ENCODE measurements at regions not wholly inside any gene's neighbourhood (a gene's known extent, or its start where the extent isn't known, plus 50 kb on each side); places are given as distances from the start of the nearest gene placed in this dataset.
"Not testable (repeated sequence)": the region's sequence is repeated elsewhere in the genome, so short reads cannot be mapped to it uniquely, and the experiment has no call there.

- Mint-ChIP-seq H3K36me3 (ENCODE audit: low read depth) (no peaks in the 10 kb centered on the region), H3K9me3 (no peaks in the 10 kb centered on the region), H3K27ac (no peak overlapping the region), H3K4me3 (ENCODE audit: low read depth) (no peak overlapping the region), H3K27me3 (ENCODE audit: low read depth) (peaks cover 5% of the 10 kb centered on the region), H3K4me1 (ENCODE audit: low read depth) (peaks cover 2% of the 10 kb centered on the region)
- DNase-seq (ENCODE audit: low spot score), result no peak
- intact Hi-C loops (cut with micrococcal nuclease), result no loop called here
These were observed 70.2 kb upstream of the TMEM170B start for GRCh38 chr6:11467364-11467763.

- H3K9me3 Mint-ChIP-seq, result no peaks in the 10 kb centered on the region
- peaks cover 29% of the 10 kb centered on the region for H3K4me1 Mint-ChIP-seq (ENCODE audit: low read depth)
- no peak for DNase-seq (ENCODE audit: low spot score)
- H3K27me3 Mint-ChIP-seq (ENCODE audit: low read depth), result no peaks in the 10 kb centered on the region
- no peak overlapping the region for H3K27ac Mint-ChIP-seq
- no peaks in the 10 kb centered on the region for H3K36me3 Mint-ChIP-seq (ENCODE audit: low read depth)
- intact Hi-C loops (cut with micrococcal nuclease), result loop anchor here (5.0 kb wide), 2 partner anchors 76 to 186 kb away; no protein-coding TSS in a partner anchor
- H3K4me3 Mint-ChIP-seq (ENCODE audit: low read depth), result no peak overlapping the region
These were observed 74.2 kb upstream of the TMEM170B start for GRCh38 chr6:11463398-11463780.

DNA sequence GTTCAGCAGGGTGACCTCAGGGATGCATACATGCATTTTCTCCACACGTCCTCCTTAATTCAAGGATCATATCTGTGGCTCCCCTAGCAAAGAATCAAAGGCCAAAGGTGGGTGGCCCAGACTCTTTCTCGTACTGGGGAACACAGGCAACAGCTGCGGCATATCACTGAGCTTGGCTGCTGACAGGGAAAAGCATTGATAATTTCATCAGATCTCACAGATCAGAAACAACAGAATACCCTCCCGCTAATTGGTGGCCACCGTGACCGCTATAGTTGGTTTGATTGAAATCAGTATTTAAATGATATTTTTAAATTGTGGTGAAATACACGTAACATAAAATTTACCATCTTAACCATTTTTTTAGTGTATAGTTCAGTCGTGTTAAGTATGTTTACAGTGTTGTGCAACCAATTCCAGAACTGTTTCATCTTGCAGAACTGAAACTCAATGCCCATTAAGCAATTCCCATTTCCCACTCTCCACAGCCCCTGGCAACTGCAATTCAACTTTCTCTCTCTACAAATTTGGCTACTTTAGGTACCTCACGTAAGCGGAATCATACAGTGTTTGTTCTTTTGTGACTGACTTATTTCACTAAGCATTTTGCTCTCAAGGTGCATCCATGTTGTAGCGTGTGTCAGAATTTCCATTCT lies 74.7 kb upstream of the TMEM170B start:
- Mint-ChIP-seq H3K9me3 (no peaks in the 10 kb centered on the region), H3K4me3 (ENCODE audit: low read depth) (no peak overlapping the region), H3K27me3 (ENCODE audit: low read depth) (no peaks in the 10 kb centered on the region), H3K27ac (no peak overlapping the region), H3K4me1 (ENCODE audit: low read depth) (peaks cover 29% of the 10 kb centered on the region), H3K36me3 (ENCODE audit: low read depth) (no peaks in the 10 kb centered on the region)
- no peak for DNase-seq (ENCODE audit: low spot score)
- intact Hi-C loops (cut with micrococcal nuclease), result loop anchor here (5.0 kb wide), 2 partner anchors 76 to 186 kb away; no protein-coding TSS in a partner anchor

DNA sequence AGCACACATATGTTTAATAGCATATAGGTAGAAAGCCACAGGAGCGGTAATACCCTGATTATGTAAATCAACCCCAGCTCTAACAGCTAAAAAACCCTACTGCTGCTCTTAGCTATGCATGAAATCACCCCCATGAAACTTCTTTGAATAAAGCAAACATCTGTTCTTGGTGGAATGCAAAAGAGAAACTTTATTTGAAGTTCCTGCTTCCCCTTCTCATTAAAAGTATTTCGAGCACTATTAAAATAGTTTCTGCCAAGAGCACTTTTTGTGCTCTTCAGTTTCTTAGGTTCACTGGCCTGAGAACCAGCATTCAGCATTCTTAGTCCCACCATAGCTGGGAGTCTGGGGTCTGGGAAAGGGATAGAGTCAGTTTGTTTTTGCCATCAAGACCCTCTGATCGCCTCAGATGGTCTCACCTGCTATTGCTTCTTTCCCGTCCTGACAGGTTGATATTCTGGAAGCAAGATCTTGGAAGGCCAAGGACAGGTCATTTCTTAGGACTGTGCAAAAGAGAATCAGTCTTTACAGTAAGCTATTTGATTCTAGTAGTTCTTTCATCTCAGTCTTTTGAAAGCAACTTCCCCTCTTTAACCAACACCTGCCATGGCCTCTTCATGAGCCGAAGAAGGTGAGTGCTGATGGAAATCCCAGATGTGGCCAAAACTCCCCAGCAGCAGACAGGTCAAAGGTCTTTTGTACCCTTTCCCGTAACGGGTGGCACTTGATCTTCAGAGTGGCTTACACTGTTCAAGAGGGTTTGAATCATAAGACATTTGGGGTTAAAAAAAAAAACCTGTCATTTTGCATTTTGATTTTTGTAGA lies 76.5 kb upstream of the TMEM170B start:
- H3K4me3 Mint-ChIP-seq (ENCODE audit: low read depth), result no peak overlapping the region
- intact Hi-C loops (cut with micrococcal nuclease), result loop anchor here (1.0 to 5.0 kb wide), 7 partner anchors 38 to 317 kb away; no protein-coding TSS in a partner anchor
- peak overlapping the region; percentile 34 for H3K27ac Mint-ChIP-seq
- no peak for DNase-seq (ENCODE audit: low spot score)
- peaks cover 29% of the 10 kb centered on the region for H3K4me1 Mint-ChIP-seq (ENCODE audit: low read depth)
- peaks cover 3% of the 10 kb centered on the region for H3K9me3 Mint-ChIP-seq
- H3K27me3 Mint-ChIP-seq (ENCODE audit: low read depth), result no peaks in the 10 kb centered on the region
- H3K36me3 Mint-ChIP-seq (ENCODE audit: low read depth), result no peaks in the 10 kb centered on the region

DNA sequence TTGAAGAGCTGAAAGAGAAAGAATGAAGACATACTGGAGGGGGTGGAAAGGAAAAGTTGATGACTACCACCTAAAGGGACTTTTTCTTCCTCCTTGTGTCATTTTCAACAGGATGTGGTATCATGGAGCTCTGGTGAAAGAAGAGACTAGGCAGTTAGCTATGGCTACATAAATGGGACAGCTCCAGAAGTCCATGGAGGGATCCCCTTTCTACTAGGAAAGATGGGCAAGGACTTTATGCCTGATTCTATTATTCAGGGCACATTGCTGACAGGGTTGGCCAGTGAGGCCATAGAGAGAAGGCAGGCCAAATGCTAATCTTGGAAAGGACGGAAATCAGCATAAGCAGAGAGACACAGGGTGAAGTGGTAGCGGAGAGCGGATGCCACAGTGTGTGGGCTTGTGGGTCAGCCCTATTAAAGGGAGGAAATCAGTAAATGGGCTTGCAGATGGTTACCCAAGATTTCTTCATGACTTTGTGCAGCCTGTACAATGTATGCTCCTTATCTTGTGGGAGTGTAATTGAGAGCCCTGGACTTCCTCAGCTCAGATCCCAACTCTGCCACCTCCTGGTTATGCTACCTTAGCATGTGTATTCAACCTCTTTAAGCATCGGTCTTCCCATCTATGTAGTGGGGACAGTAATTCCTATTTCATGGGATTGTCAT lies 77.4 kb upstream of the TMEM170B start:
- intact Hi-C loops (cut with micrococcal nuclease), result loop anchor here (1.0 to 5.0 kb wide), 7 partner anchors 37 to 316 kb away; no protein-coding TSS in a partner anchor
- Mint-ChIP-seq H3K27ac (peak overlapping the region; percentile 91), H3K4me3 (ENCODE audit: low read depth) (peak overlapping the region; percentile 67)

DNA sequence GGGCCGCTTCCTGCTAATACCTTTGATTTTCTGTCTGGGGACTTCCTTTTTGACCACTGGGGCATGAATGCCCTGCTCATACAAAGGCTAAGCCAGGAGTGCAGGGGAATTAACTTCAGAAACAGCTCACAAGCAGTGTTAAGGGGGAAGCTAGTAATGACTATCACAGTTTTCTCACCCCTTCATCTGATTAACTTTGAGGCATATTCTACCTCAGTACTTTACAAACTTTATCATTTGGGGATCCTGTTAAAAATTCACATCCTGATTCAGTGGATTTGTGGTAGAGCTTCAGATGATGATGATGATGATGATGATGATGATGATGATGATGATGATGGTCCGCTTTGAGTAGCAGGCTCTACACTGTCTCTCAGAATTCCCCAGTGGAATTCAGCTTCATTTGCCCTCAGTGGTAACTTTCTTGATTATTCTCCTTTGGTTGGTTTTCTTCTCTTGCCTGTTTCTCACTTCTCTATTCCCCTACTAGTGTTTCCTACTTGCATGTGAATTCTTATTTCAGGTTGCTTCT lies 78.4 kb upstream of the TMEM170B start:
- Mint-ChIP-seq H3K27ac (peak overlapping the region; percentile 57), H3K4me3 (ENCODE audit: low read depth) (no peak overlapping the region), H3K27me3 (ENCODE audit: low read depth) (peaks cover 9% of the 10 kb centered on the region), H3K36me3 (ENCODE audit: low read depth) (no peaks in the 10 kb centered on the region), H3K4me1 (ENCODE audit: low read depth) (peaks cover 29% of the 10 kb centered on the region), H3K9me3 (peaks cover 3% of the 10 kb centered on the region)
- no peak for DNase-seq (ENCODE audit: low spot score)
- intact Hi-C loops (cut with micrococcal nuclease), result loop anchor here (1.0 kb wide), 1 partner anchor 363 kb away; no protein-coding TSS in a partner anchor

More for the DNA sequence above, 77.4 kb upstream of the TMEM170B start:
- H3K9me3 Mint-ChIP-seq, result peaks cover 3% of the 10 kb centered on the region
- H3K36me3 Mint-ChIP-seq (ENCODE audit: low read depth), result no peaks in the 10 kb centered on the region
- peaks cover 29% of the 10 kb centered on the region for H3K4me1 Mint-ChIP-seq (ENCODE audit: low read depth)
- peaks cover 2% of the 10 kb centered on the region for H3K27me3 Mint-ChIP-seq (ENCODE audit: low read depth)
- DNase-seq (ENCODE audit: low spot score), result no peak

GRCh38 chr6:11458509-11458908 lies 79.0 kb upstream of the TMEM170B start:
- Mint-ChIP-seq H3K4me1 (ENCODE audit: low read depth) (peaks cover 29% of the 10 kb centered on the region), H3K9me3 (peaks cover 3% of the 10 kb centered on the region), H3K27ac (no peak overlapping the region), H3K36me3 (ENCODE audit: low read depth) (no peaks in the 10 kb centered on the region), H3K4me3 (ENCODE audit: low read depth) (no peak overlapping the region), H3K27me3 (ENCODE audit: low read depth) (peaks cover 9% of the 10 kb centered on the region)
- intact Hi-C loops (cut with micrococcal nuclease), result no loop called here
- DNase-seq (ENCODE audit: low spot score), result no peak

DNA sequence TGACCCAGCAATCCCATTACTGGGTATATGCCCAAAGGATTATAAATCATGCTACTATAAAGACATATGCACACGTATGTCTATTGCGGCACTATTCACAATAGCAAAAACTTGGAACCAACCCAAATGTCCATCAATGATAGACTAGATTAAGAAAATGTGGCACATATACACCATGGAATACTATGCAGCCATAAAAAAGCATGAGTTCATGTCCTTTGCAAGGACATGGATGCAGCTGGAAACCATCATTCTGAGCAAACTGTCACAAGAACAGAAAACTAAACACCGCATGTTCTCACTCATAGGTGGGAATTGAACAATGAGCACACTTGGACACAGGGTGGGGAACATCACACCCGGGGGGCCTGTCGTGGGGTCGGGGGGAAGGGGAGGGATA lies 80.1 kb upstream of the TMEM170B start:
- DNase-seq (ENCODE audit: low spot score); H3K27me3 Mint-ChIP-seq (ENCODE audit: low read depth): not testable (repeated sequence)

GRCh38 chr6:11452106-11452505 lies 85.4 kb upstream of the TMEM170B start:
- H3K36me3 Mint-ChIP-seq (ENCODE audit: low read depth); intact Hi-C loops (cut with micrococcal nuclease); H3K4me3 Mint-ChIP-seq (ENCODE audit: low read depth); H3K27ac Mint-ChIP-seq; H3K27me3 Mint-ChIP-seq (ENCODE audit: low read depth); H3K9me3 Mint-ChIP-seq; DNase-seq (ENCODE audit: low spot score); H3K4me1 Mint-ChIP-seq (ENCODE audit: low read depth): not testable (repeated sequence)

More for the DNA sequence above, 80.1 kb upstream of the TMEM170B start:
- H3K4me3 Mint-ChIP-seq (ENCODE audit: low read depth); H3K27ac Mint-ChIP-seq; H3K9me3 Mint-ChIP-seq; H3K36me3 Mint-ChIP-seq (ENCODE audit: low read depth); intact Hi-C loops (cut with micrococcal nuclease): not testable (repeated sequence)
- H3K4me1 Mint-ChIP-seq (ENCODE audit: low read depth), result peaks cover 27% of the 10 kb centered on the region

GRCh38 chr6:11450037-11450436 lies 87.5 kb upstream of the TMEM170B start:
- no peak overlapping the region for H3K4me3 Mint-ChIP-seq (ENCODE audit: low read depth)
- no peak for DNase-seq (ENCODE audit: low spot score)
- no peaks in the 10 kb centered on the region for H3K36me3 Mint-ChIP-seq (ENCODE audit: low read depth)
- peaks cover 7% of the 10 kb centered on the region for H3K27me3 Mint-ChIP-seq (ENCODE audit: low read depth)
- H3K27ac Mint-ChIP-seq, result no peak overlapping the region
- peaks cover 10% of the 10 kb centered on the region for H3K9me3 Mint-ChIP-seq
- peaks cover 11% of the 10 kb centered on the region for H3K4me1 Mint-ChIP-seq (ENCODE audit: low read depth)
- intact Hi-C loops (cut with micrococcal nuclease), result no loop called here

DNA sequence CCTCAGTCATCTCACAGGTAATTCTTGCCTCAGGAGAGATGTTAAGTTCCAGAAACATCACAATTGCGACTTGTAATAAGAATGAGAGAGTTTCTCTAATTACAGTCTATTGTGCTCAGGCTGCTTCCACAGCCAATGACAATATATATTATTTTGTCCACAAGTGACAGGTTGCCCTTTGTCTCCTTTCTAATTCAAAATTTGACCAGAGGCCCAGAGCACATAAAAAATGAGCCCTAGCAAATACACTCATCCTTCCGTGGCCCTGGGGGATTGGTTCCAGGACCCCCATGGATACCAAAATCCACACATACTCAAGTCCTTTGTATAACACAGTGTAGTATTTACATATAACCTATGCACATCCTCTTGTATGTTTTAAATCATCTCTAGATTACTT lies 88.1 kb upstream of the TMEM170B start:
- no peak overlapping the region for H3K27ac Mint-ChIP-seq
- peaks cover 18% of the 10 kb centered on the region for H3K4me1 Mint-ChIP-seq (ENCODE audit: low read depth)
- no peaks in the 10 kb centered on the region for H3K36me3 Mint-ChIP-seq (ENCODE audit: low read depth)
- peaks cover 2% of the 10 kb centered on the region for H3K27me3 Mint-ChIP-seq (ENCODE audit: low read depth)
- peaks cover 10% of the 10 kb centered on the region for H3K9me3 Mint-ChIP-seq
- H3K4me3 Mint-ChIP-seq (ENCODE audit: low read depth), result no peak overlapping the region
- intact Hi-C loops (cut with micrococcal nuclease), result no loop called here
- DNase-seq (ENCODE audit: low spot score), result no peak

DNA sequence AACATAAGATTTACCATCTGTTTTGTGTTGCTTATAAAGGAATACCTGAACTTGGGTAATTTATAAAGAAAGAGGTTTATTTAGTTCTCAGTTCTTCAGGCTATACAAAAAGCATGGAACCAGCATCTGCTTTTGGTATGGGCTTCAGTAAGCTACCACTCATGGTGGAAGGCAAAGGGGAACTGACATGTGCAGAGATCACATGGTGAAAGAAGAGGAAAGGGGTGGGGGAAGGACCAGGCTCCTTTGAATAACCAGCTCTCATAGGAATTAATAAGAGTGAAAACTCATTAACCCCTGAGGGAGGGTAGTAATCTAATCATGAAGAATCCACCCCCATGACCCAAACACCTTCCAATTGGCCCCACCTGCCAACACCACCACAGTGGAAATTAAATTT lies 89.5 kb upstream of the TMEM170B start:
- no peaks in the 10 kb centered on the region for H3K36me3 Mint-ChIP-seq (ENCODE audit: low read depth)
- no peak overlapping the region for H3K27ac Mint-ChIP-seq
- peaks cover 19% of the 10 kb centered on the region for H3K4me1 Mint-ChIP-seq (ENCODE audit: low read depth)
- intact Hi-C loops (cut with micrococcal nuclease), result no loop called here
- H3K4me3 Mint-ChIP-seq (ENCODE audit: low read depth), result no peak overlapping the region
- H3K9me3 Mint-ChIP-seq, result peaks cover 10% of the 10 kb centered on the region
- no peaks in the 10 kb centered on the region for H3K27me3 Mint-ChIP-seq (ENCODE audit: low read depth)
- no peak for DNase-seq (ENCODE audit: low spot score)
